ENCODE measurements at regions not wholly inside any gene's neighbourhood (a gene's known extent, or its start where the extent isn't known, plus 50 kb on each side); places are given as distances from the start of the nearest gene placed in this dataset.

DNA sequence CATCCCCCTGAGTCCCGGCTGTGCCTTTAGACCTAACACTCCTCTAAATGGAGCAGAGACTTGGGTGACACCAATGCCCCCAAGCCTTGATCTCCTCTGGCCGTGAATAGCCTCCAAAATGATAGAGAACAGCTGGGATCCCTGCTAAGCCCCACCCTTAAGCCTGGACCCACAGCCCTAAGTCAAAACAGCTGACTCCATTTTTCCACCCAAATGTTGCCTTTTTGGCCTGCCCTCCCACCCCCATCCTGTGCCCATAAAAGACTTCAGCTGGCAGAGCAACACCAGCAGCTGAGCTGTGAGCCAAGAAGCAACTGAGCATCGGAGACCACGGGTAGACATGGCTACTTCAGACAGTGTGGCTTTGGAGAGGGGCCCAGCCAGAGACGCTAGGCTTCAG lies 420.8 kb downstream of the NPHP4 start:
- POLR2A ChIA-PET = no interaction called here
- Mint-ChIP-seq H3K27ac (no peak overlapping the region), H3K4me1 (no peaks in the 10 kb centered on the region), H3K4me3 (no peak overlapping the region), H3K27me3 (peaks cover 4 to 17% (median 6%) of the 10 kb centered on the region in 5 donors), H3K36me3 (peaks cover 2 to 10% (median 3%) of the 10 kb centered on the region in 3 donors), H3K9me3 (peaks cover 2 to 23% (median 12%) of the 10 kb centered on the region in 9 donors)
- no peak for DNase-seq
- ATAC-seq = no peak

DNA sequence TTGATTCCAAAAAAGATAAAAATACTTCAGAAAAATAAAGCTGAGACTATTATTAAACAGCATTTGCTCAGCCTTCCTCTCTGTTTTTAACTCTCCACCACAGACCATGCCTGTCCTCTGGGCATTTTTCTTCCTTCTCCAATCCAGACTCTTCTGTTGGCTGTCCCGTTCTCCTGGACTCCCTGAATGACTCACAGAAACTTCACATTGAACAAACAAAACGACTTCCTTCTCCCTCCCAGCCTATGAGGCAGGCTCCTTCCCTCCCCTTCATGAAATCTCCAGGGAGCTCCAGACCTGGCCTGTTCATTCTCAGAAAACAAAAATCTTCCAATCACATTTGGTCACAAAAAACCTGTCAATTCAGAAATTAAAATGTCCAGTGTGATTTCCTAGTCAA lies 421.3 kb downstream of the NPHP4 start:
- Mint-ChIP-seq H3K4me1 (no peaks in the 10 kb centered on the region), H3K4me3 (no peak overlapping the region), H3K36me3 (peaks cover 2 to 10% (median 3%) of the 10 kb centered on the region in 3 donors), H3K9me3 (peaks cover 2 to 23% (median 12%) of the 10 kb centered on the region in 9 donors), H3K27me3 (peaks cover 4 to 17% (median 7%) of the 10 kb centered on the region in 5 donors), H3K27ac (no peak overlapping the region)
- no peak for DNase-seq
- no peak for ATAC-seq
- POLR2A ChIA-PET = no interaction called here

DNA sequence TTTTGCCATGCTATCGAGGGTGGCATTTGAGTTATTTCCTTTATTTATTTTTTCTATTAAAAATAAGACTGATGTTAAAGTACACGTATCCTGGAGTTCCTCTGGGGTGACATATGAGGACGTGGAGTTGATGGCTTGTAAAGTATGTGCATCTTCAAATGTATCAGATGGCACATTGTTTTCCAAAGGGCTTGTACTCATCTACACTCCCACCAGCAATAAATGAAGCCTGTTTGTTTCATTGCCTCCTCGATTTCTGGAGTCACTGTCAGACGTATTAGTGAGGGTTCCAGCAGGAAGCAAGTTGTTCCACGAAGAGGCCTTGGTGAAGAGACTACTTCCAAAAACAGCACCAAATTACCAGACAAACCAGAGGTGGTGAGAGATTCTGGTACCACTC lies 423.9 kb downstream of the NPHP4 start:
- Mint-ChIP-seq H3K27me3 (peaks cover 0 to 16% (median 9%) of the 10 kb centered on the region in 5 donors), H3K4me1 (no peaks in the 10 kb centered on the region), H3K27ac (no peak overlapping the region), H3K36me3 (peaks cover 0 to 10% (median 2%) of the 10 kb centered on the region in 3 donors), H3K4me3 (no peak overlapping the region), H3K9me3 (peaks cover 2 to 23% (median 12%) of the 10 kb centered on the region in 9 donors)
- POLR2A ChIA-PET = no interaction called here
- no peak for DNase-seq
- no peak for ATAC-seq

DNA sequence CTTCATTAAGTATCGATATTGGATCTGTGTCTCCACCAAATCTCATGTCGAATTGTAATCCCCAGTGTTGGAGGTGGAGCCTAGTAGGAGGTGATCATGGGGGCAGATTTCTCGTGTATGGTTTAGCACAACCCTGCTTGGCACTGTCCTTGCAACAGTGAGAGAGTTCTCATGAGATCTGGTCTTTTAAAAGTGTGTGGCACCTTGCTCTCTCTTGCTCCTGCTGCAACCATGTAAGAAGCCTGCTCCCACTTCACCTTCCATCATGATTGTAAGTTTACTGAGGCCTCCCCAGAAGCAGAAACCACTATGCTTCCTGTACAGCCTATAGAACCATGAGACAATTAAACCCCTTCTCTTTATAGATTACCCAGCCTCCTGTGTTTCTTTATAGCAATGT lies 424.4 kb downstream of the NPHP4 start:
- Mint-ChIP-seq H3K4me3 (no peak overlapping the region), H3K36me3 (peaks cover 0 to 10% (median 2%) of the 10 kb centered on the region in 3 donors), H3K9me3 (peaks cover 2 to 23% (median 12%) of the 10 kb centered on the region in 9 donors), H3K27ac (no peak overlapping the region), H3K27me3 (peaks cover 0 to 16% (median 9%) of the 10 kb centered on the region in 5 donors), H3K4me1 (no peaks in the 10 kb centered on the region)
- DNase-seq (no peak), ATAC-seq (no peak)
- POLR2A ChIA-PET = no interaction called here

DNA sequence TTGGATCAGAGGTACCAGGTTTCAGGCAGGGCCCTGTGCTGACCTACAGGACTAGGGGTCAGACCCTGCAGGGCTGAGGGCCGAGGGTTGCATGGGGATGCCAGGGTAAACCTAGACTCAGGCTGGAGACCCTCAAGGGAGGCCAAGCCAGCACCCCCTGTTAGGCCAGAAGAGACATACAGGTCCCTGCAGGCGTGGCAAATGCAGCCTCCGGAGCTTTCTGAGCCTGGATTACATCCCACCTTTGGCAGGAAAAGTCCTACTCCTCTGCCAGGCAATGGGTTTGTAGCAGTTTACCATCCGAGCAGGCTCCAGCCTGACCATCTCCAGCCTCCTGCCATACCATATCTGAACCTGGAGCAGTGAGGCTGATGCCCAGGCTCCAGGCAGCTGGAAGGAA lies 425.3 kb downstream of the NPHP4 start:
- peaks cover 0 to 10% (median 2%) of the 10 kb centered on the region in 3 donors for H3K36me3 Mint-ChIP-seq
- peaks cover 2 to 23% (median 12%) of the 10 kb centered on the region in 9 donors for H3K9me3 Mint-ChIP-seq
- no peaks in the 10 kb centered on the region for H3K4me1 Mint-ChIP-seq
- no peak for DNase-seq
- no peak overlapping the region for H3K27ac Mint-ChIP-seq
- no peak overlapping the region for H3K4me3 Mint-ChIP-seq
- no peak for ATAC-seq
- POLR2A ChIA-PET = no interaction called here
- H3K27me3 Mint-ChIP-seq = peaks cover 0 to 16% (median 9%) of the 10 kb centered on the region in 5 donors

DNA sequence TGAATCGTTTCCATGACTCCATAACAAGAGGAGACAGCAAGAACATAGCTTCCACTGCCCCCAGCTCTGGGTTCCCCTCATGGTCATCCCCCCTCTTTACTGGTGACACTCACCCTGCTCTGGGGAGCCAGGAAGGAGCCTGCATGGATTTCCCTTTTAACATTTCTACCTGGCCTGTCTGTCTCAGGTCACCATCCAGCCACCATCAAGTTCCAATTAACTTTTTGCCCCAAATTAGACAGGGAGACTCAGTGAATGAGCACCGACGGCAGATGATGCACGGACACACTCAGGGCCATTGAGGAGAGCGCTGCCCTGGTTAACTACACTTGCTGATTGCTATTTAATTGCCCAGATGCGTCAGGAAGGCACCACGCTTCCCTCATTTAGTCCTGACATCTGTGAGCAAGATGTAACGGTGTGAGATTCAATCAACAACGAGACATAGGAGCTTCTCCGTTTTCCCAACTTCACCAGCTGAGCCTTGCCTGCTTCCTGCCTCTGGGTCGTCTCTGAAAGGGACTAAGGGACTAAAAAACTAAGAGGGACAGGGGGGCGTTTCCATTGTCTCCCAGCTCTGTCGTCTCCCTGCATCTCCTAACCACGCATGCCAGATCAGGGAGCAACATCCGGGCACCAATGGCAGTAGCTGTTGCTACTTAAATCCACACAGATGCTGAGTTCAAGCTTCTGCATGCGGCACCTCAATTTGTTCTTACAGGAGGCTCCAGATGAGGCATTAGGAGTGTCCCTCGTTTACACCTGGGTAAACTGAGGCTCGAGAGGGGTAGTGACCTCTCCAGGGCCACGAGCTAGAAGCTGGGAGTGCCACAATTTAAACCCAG lies 426.7 kb downstream of the NPHP4 start:
- no peak for DNase-seq
- Mint-ChIP-seq H3K27ac (no peak overlapping the region), H3K4me1 (no peaks in the 10 kb centered on the region), H3K4me3 (no peak overlapping the region), H3K9me3 (peaks cover 0 to 22% (median 10%) of the 10 kb centered on the region in 9 donors), H3K27me3 (peaks cover 0 to 16% (median 4%) of the 10 kb centered on the region in 5 donors), H3K36me3 (peaks cover 0 to 10% (median 0%) of the 10 kb centered on the region in 3 donors)
- POLR2A ChIA-PET = interaction anchor here (0.7 kb wide), 1 partner anchor 223 kb away, joined by 3 read pairs; no protein-coding TSS in a partner anchor
- no peak for ATAC-seq

DNA sequence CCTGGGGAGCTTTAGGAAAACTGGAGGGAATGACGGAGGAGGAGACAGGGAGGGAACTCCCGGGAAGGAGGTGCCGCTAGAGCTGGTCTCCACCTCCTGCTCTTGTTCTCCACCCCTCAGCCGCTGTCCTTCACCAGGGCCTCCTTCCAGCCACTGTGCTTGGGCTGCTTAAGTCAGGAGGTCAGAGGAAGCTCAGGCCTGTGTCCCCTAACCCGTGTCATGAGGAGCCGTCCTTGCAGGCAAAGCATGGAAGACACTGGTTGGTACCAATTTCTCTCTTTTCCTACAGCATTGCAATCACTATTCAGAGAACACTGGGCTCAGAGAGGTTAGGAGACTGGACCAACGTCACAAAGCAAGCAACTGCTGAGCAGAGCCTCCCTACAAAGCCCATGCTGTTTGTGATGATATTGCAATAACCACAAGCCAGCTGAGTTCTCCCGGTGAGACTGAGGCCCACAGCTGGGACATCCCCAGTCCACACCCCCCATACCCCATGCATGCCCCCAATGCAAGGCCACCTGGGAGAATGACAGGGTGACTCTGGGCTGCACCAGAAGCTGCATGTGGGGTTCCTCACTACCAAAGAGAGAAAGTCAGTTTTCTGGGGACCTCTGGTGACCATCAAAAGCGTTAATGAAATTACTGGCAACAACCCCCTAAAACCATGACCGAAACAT lies 427.5 kb downstream of the NPHP4 start:
- POLR2A ChIA-PET = no interaction called here
- Mint-ChIP-seq H3K27me3 (peaks cover 0 to 16% (median 4%) of the 10 kb centered on the region in 5 donors), H3K4me3 (no peak overlapping the region), H3K4me1 (no peaks in the 10 kb centered on the region), H3K9me3 (peaks cover 0 to 17% (median 9%) of the 10 kb centered on the region in 9 donors), H3K27ac (no peak overlapping the region), H3K36me3 (peaks cover 0 to 7% (median 3%) of the 10 kb centered on the region in 3 donors)
- DNase-seq (no peak), ATAC-seq (no peak)

DNA sequence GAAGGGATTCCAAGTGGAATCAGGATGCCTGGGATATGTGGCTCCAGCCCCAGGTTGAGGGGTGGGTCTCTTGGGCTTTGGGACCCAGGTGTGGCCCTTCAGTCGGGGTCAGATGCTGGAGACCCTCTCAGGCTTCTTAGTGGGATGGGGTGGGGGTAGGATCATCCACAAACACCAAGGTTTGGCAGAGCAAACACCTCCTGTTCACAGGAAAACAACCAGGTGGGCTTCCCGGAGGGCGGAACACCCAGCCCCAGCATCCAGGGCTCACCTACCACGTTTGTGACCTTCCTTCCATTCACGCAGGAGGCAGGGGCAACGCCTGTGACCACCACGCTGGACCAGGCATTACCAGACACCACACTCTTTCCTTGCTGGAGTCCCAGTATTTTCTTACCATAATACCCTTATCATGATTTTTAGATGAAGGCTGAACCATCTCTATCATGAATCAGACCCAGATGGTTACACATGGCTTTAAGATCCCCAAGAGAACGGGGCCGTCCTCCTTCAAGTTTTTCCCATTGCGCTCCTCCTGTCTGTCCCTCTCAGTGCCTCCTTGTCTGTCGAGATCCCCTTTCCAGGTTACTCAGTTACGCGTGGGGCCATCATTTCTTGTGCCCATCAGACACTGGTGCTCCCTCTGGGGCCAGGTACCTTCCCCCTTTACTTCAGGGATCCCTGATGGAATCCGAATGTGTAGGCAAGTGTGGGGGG lies 428.2 kb downstream of the NPHP4 start:
- peaks cover 0 to 16% (median 4%) of the 10 kb centered on the region in 5 donors for H3K27me3 Mint-ChIP-seq
- H3K4me1 Mint-ChIP-seq = no peaks in the 10 kb centered on the region
- POLR2A ChIA-PET = no interaction called here
- no peak overlapping the region for H3K27ac Mint-ChIP-seq
- DNase-seq (no peak), ATAC-seq (no peak)
- no peak overlapping the region for H3K4me3 Mint-ChIP-seq
- H3K36me3 Mint-ChIP-seq = peaks cover 0 to 5% (median 3%) of the 10 kb centered on the region in 3 donors
- H3K9me3 Mint-ChIP-seq = peaks cover 2 to 13% (median 7%) of the 10 kb centered on the region in 9 donors

DNA sequence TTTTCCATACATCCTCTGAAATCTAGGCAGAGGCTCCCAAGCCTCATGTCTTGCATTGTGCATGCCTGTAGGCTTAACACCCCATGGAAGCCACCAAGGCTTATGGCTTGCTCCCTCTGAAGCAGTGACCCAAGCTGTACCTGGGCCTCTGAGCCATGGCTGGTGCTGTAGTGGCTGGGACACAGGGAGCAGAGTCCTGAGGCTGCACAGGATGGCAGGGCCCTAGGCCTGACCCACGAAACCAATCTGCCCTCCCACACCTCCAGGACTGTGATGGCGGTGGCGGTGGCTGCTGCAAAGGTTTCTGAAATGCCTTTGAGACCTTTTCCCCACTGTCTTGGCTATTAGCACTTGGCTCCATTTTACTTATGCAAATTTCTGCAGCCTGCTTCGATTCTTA lies 429.5 kb downstream of the NPHP4 start:
- ATAC-seq = no peak
- Mint-ChIP-seq H3K36me3 (peaks cover 0 to 11% (median 4%) of the 10 kb centered on the region in 3 donors), H3K9me3 (peaks cover 1 to 20% (median 13%) of the 10 kb centered on the region in 9 donors), H3K4me1 (no peaks in the 10 kb centered on the region), H3K4me3 (no peak overlapping the region), H3K27me3 (peaks cover 0 to 16% (median 4%) of the 10 kb centered on the region in 5 donors), H3K27ac (no peak overlapping the region)
- POLR2A ChIA-PET = no interaction called here
- no peak for DNase-seq

DNA sequence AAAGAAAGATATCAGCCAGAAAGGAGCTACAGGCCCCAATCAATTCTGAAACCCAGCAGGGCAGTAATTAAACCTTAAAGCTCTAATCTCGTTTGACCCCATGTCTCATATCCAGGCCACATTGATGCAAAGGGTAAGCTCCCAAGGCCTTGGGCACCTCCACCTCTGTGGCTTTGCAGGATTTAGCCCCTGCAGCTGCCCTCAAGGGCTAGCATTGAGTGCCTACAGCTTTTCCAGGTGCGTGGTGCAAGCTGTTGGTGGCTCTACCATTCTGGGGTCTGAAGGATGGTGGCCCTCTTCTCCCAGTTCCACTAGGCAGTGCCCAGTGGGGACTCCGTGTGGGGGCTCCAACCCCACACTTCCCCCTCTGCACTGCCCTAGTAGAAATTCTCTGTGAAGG lies 429.9 kb downstream of the NPHP4 start:
- Mint-ChIP-seq H3K9me3 (peaks cover 4 to 21% (median 13%) of the 10 kb centered on the region in 9 donors), H3K4me1 (no peaks in the 10 kb centered on the region), H3K27ac (no peak overlapping the region), H3K27me3 (peaks cover 1 to 16% (median 4%) of the 10 kb centered on the region in 5 donors), H3K4me3 (no peak overlapping the region), H3K36me3 (peaks cover 0 to 11% (median 6%) of the 10 kb centered on the region in 3 donors)
- DNase-seq = no peak
- POLR2A ChIA-PET = no interaction called here
- no peak for ATAC-seq

DNA sequence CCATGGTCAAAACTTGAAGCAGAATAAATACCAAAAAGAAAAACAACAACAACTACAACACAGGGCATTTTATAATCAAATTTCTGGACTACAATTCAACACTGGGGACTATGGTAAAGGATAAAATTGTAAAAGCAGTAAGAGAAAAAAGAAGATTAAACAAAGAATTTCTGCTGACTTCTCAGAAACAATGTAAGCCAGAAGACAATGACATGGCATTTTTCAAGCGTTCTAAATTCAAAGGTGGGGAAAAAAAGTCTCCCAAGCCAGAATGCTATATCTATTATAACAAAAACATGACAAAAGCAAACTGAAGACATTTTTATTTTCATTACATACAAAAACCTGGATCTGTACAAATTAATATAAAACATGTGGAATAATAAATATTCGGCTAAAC lies 433.1 kb downstream of the NPHP4 start:
- POLR2A ChIA-PET = no interaction called here
- H3K36me3 Mint-ChIP-seq = peaks cover 0 to 17% (median 10%) of the 10 kb centered on the region in 3 donors
- H3K27ac Mint-ChIP-seq = no peak overlapping the region
- DNase-seq = no peak
- no peak overlapping the region for H3K4me3 Mint-ChIP-seq
- peaks cover 2 to 16% (median 5%) of the 10 kb centered on the region in 5 donors for H3K27me3 Mint-ChIP-seq
- H3K9me3 Mint-ChIP-seq = peaks cover 7 to 24% (median 13%) of the 10 kb centered on the region in 9 donors
- no peaks in the 10 kb centered on the region for H3K4me1 Mint-ChIP-seq
- no peak for ATAC-seq

DNA sequence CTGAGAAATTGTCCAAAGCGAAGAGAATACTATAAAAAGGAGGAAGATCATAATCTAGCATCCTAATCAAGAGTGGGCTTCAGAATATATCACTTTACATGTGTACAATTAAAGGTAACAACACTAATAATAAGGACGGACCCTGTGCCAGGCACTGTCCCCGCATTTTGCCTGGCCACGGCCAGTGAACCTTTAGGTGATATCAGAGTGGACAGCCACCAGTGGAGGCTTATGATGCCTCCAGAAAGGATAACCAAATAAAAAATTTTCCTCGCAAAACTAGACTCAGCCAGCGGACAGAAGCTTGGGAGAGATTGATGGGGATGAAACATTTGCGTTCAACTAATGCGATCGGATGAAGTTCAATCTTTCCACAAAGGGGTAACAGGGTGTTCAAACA lies 436.4 kb downstream of the NPHP4 start:
- peaks cover 4 to 17% (median 12%) of the 10 kb centered on the region in 5 donors for H3K27me3 Mint-ChIP-seq
- ATAC-seq = no peak
- H3K27ac Mint-ChIP-seq = no peak overlapping the region
- no peak for DNase-seq
- no peak overlapping the region for H3K4me3 Mint-ChIP-seq
- H3K36me3 Mint-ChIP-seq = peaks cover 0 to 18% (median 10%) of the 10 kb centered on the region in 3 donors
- peaks cover 0 to 6% (median 2%) of the 10 kb centered on the region in 4 donors for H3K4me1 Mint-ChIP-seq
- H3K9me3 Mint-ChIP-seq = peaks cover 6 to 20% (median 13%) of the 10 kb centered on the region in 9 donors
- POLR2A ChIA-PET = no interaction called here

All from naive thymus-derived CD8-positive, alpha-beta T cell (primary cell).